NB4 (cell line): ENCODE measurements at regions not wholly inside any gene's neighbourhood (a gene's known extent, or its start where the extent isn't known, plus 50 kb on each side); places are given as distances from the start of the nearest gene placed in this dataset.
A peak's percentile ranks its signal among the peaks of the same experiment; 100 is the strongest.

ENCODE experiments used
- DNase-seq: peaks from one replicate; pipeline ENCODE4 v3.0.0; 2010; ENCODE audit warnings: low read depth
- H3K4me3 ChIP-seq: one replicate; pipeline ENCODE4 v1.5.1; 2011; ENCODE audit warnings: mild to moderate bottlenecking, low read depth, low read length, moderate library complexity
- CTCF ChIP-seq: IDR thresholded peaks from one replicate; pipeline ENCODE4 v1.5.1; 2012; ENCODE audit warnings: low read depth, low read length
- MAX ChIP-seq: IDR thresholded peaks from 2 replicates; pipeline ENCODE4 v1.6.1; 2011; ENCODE audit warnings: low read depth, low read length
- MYC ChIP-seq: IDR thresholded peaks from 2 replicates; pipeline ENCODE4 v1.6.1; 2011; ENCODE audit warnings: low read depth, low read length
- POLR2A ChIP-seq: IDR thresholded peaks from 2 replicates; pipeline ENCODE4 v1.6.1; 2011; ENCODE audit warnings: mild to moderate bottlenecking; ENCODE audit not compliant: insufficient read length; ENCODE audit errors: extremely low read depth

GRCh38 chr15:38696790-38697495 lies 132.3 kb upstream of the RASGRP1 start:
- TF ChIP-seq CTCF = no peak
- no peak for TF ChIP-seq MAX
- DNase-seq = no peak

GRCh38 chr15:38698254-38698653 lies 133.6 kb upstream of the RASGRP1 start:
- TF ChIP-seq POLR2A (no peak), MAX (no peak), CTCF (no peak), MYC (no peak)
- DNase-seq = peak; percentile 69
- no peak overlapping the region for H3K4me3 ChIP-seq

More at GRCh38 chr15:38696790-38697495, 132.3 kb upstream of the RASGRP1 start:
- H3K4me3 ChIP-seq = no peak overlapping the region

GRCh38 chr15:38699633-38700230 lies 135.1 kb upstream of the RASGRP1 start:
- no peak for TF ChIP-seq POLR2A
- TF ChIP-seq MAX = 0 out of 2 replicates have a peak, but pooled peaks have one; percentile 30
- peak; percentile 91 for TF ChIP-seq CTCF
- peak; percentile 76 for DNase-seq

DNA sequence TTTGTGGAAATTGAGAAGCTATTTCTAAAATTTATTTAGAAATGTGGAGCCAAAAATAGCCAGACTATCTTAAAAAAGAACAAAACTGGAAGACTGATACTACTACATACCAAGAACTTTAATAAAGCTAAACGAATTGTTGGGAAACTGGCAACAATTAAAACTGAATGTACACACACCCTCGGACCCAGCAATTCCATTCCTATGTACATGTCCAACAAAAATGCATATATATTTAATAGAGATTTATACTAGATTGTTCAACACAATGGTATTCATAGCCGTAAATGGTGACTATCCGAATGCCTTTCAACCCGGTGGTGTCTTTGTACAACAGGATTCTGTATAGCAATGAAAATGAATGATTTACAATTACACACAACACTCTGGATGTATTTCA lies 136.5 kb upstream of the RASGRP1 start:
- no peak for DNase-seq
- TF ChIP-seq POLR2A = no peak
- TF ChIP-seq MYC = no peak
- no peak for TF ChIP-seq MAX
- no peak for TF ChIP-seq CTCF
- no peak overlapping the region for H3K4me3 ChIP-seq

More at GRCh38 chr15:38699633-38700230, 135.1 kb upstream of the RASGRP1 start:
- H3K4me3 ChIP-seq = no peak overlapping the region

DNA sequence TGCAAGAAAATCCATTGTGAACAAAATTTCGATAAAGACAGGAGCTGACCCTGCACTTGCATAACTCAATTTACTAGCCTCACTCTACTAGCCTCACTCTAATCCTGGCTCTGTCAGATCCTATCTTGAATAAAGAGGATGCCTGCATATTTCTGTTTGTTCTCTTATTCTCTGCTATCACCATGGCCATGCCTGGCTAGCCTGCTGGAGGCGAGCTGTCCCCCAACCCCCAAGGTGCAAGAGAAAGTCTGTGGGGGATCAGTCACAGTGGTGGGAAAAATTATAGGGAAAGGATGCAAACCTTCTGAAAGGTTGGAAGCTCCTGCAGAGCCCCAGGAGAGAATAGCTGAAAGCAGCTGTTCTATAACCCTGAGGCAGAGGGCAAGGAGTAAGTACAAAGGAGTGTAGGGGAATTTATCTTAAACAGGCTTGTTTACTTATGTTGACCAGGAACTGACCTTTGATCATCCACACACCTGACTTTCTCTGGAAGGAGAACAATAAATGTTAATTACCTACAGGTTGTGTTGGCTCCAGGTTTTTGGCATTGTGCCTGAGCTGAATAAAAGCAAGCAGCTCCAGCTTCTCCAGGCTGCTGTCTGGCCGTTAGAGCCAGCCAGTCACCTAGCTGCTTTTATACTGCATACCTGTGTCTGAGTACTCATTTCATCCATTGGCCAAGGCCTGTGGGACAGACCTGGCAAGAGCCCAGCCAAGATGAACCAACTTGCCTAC lies 137.7 kb upstream of the RASGRP1 start:
- DNase-seq = no peak
- TF ChIP-seq MAX (no peak), MYC (no peak), CTCF (no peak), POLR2A (no peak)
- H3K4me3 ChIP-seq = no peak overlapping the region
